ENCODE measurements at regions not wholly inside any gene's neighbourhood (a gene's known extent, or its start where the extent isn't known, plus 50 kb on each side); places are given as distances from the start of the nearest gene placed in this dataset.
A peak's percentile ranks its signal among the peaks of the same experiment; 100 is the strongest.
"Not testable (repeated sequence)": the region's sequence is repeated elsewhere in the genome, so short reads cannot be mapped to it uniquely, and the experiment has no call there.

DNA sequence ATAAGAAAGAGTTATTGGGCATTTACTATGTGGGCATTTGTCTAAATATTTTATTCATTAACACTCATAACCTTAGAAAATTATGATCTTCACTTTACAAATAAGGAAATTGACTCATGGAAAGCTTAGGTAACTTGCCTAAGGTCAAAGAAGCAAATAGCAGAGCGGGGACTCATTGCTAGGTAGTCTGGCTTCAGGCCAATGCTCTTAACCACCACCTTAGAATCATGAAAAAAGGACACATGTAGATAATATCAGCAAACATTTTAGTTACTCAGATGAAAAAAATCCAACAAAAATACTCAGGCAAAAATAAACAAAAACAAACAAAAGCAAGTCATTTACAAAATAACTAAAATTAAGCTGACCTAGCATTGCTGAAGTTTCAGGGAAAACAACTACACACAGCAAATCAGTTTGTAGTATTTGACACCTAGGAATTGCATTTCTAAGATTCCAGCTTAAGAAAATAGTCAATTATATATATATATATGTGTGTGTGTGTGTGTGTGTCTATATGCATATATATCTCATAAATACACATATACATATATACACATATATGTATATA, 166.0 kb downstream of the HMHB1 start:
- peak; percentile 95 for DNase-seq (ENCODE audit: low read depth)

DNA sequence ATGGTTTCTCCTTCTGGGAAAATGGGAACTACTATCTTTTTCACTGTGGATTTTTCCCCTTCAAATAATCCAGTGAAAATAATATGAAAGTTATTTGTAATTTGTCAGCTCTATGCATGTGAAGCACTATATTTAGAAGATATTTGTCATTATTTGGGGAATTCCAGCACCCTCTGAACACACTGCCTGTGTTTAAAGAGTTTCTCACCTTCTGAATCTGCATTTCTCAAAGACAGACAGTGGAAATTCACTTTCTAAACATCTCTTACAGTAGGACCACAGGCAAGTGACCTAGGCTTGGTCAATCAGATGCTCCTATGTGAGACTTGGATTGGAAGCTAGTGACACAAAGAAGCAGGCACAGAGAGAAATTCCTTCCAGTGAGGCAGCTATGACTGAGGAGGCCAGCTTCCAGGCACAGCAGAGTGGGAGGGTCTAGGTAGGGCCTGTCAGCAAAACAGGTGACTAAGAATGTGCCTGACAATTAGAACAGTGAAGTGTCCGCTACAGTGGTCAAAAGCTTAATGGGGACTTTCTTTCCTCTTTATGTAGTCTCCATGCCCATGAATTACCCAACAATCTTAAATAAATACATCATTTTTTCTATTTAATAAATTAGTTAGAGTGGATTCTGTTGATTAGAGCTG, 167.2 kb downstream of the HMHB1 start:
- peak; percentile 69 for DNase-seq (ENCODE audit: low read depth)
- TF ChIP-seq, protein P1, sequence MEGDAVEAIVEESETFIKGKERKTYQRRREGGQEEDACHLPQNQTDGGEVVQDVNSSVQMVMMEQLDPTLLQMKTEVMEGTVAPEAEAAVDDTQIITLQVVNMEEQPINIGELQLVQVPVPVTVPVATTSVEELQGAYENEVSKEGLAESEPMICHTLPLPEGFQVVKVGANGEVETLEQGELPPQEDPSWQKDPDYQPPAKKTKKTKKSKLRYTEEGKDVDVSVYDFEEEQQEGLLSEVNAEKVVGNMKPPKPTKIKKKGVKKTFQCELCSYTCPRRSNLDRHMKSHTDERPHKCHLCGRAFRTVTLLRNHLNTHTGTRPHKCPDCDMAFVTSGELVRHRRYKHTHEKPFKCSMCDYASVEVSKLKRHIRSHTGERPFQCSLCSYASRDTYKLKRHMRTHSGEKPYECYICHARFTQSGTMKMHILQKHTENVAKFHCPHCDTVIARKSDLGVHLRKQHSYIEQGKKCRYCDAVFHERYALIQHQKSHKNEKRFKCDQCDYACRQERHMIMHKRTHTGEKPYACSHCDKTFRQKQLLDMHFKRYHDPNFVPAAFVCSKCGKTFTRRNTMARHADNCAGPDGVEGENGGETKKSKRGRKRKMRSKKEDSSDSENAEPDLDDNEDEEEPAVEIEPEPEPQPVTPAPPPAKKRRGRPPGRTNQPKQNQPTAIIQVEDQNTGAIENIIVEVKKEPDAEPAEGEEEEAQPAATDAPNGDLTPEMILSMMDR (IDR thresholded peaks at IDR 0.05; ENCODE audit: insufficient read depth, low read depth, low read length, missing control alignments), result no peak
- H3K4me3 ChIP-seq (ENCODE audit: low read length), result no peak overlapping the region

More for the DNA sequence above, 166.0 kb downstream of the HMHB1 start:
- TF ChIP-seq, protein P1 (IDR thresholded peaks at IDR 0.05; ENCODE audit: insufficient read depth, low read depth, low read length, missing control alignments), result no peak
- no peak overlapping the region for H3K4me3 ChIP-seq (ENCODE audit: low read length)

- TF ChIP-seq, protein P1 (IDR thresholded peaks at IDR 0.05; ENCODE audit: insufficient read depth, low read depth, low read length, missing control alignments), result no peak
- no peak overlapping the region for H3K4me3 ChIP-seq (ENCODE audit: low read length)
- DNase-seq (ENCODE audit: low read depth), result no peak
Measured at GRCh38 chr5:143980506-143980905, 168.5 kb downstream of the HMHB1 start.

GRCh38 chr5:143982957-143983356, 171.0 kb downstream of the HMHB1 start:
- H3K4me3 ChIP-seq (ENCODE audit: low read length); DNase-seq (ENCODE audit: low read depth): not testable (repeated sequence)

GRCh38 chr5:143985832-143986515, 174.0 kb downstream of the HMHB1 start:
- TF ChIP-seq, protein P1 (IDR thresholded peaks at IDR 0.05; ENCODE audit: insufficient read depth, low read depth, low read length, missing control alignments), result no peak
- no peak overlapping the region for H3K4me3 ChIP-seq (ENCODE audit: low read length)
- DNase-seq (ENCODE audit: low read depth), result peak; percentile 91

DNA sequence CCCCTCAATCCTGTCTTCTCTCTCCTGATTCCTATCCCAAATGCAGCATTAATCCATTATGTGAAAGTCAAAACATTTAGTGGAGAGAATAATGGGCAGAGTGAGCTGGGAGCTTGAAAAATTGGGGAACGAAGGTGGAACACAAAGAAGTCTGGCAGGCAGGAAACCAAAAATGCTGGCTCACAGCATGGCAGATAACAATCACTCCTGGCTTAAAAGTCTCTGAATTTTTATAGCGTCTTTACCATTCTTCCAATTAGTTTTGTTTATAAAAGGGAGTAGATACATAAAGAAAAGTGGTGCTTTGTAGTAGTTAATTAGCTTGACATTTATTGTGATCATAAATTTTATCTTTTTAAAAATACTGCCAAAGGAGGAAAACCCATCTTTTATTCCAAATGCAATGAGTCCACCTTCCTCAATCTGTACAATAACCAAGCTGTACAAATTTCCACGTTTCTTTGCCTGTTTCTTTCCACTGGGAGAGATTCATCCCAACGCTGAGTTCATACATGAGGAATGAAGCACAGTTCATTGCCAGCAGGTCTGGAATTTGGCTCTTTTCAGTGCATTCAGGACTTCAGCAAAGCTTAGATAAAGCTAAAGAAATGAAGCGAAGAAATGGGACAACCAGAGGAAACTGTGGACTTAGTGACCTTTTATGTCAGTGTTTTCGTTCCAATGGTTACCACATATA, 174.7 kb downstream of the HMHB1 start:
- H3K4me3 ChIP-seq (ENCODE audit: low read length), result no peak overlapping the region
- DNase-seq (ENCODE audit: low read depth), result no peak
- TF ChIP-seq, protein P1 (IDR thresholded peaks at IDR 0.05; ENCODE audit: insufficient read depth, low read depth, low read length, missing control alignments), result no peak

GRCh38 chr5:143987264-143987663, 175.3 kb downstream of the HMHB1 start:
- no peak for DNase-seq (ENCODE audit: low read depth)
- TF ChIP-seq, protein P1 (IDR thresholded peaks at IDR 0.05; ENCODE audit: insufficient read depth, low read depth, low read length, missing control alignments), result no peak
- no peak overlapping the region for H3K4me3 ChIP-seq (ENCODE audit: low read length)
